A549 (cell line): ENCODE measurements at regions not wholly inside any gene's neighbourhood (a gene's known extent, or its start where the extent isn't known, plus 50 kb on each side); places are given as distances from the start of the nearest gene placed in this dataset.
"Not testable (repeated sequence)": the region's sequence is repeated elsewhere in the genome, so short reads cannot be mapped to it uniquely, and the experiment has no call there.

Source experiments
- ATAC-seq, 2 experiments: fragments of 200-7000 bp in 1 of 2; fragments of >200 bp in 1 of 2; cut with Nextera tagmentation in 1 of 2; cut with Tn5 transposase in 1 of 2; 3 replicates each; pipeline versions ENCODE4 v1.8.0 to v1.9.1; 2018 to 2020; ENCODE audit warnings: mild to moderate bottlenecking in 1 of 2, moderate library complexity in 1 of 2
- CTCF ChIA-PET: fragments of 300-600 bp; sonication (Branson Sonifier 250); formaldehyde crosslinking; extraction: SDS; loops from one replicate; lab custom pipeline; 2021; ENCODE audit warnings: antibody characterized with exemption, inconsistent platforms; lab: Yijun Ruan, JAX
- POLR2A ChIA-PET: fragments of 350-600 bp; formaldehyde crosslinking; extraction: SDS; loops from one replicate; lab custom pipeline; 2021; ENCODE audit warnings: antibody characterized with exemption, inconsistent platforms; lab: Yijun Ruan, JAX
- DNase-seq, 2 experiments: peaks; one replicate each; pipeline versions ENCODE4 v3.0.0 to v3.0.0-alpha.2; 2011 to 2016; ENCODE audit warnings: low read depth in 1 of 2, low spot score in 1 of 2
- FAIRE-seq: peaks from 2 replicates; lab custom pipeline; 2011; peaks lifted over from hg19 to GRCh38; lab: Jason Lieb, UNC
- H3K27ac ChIP-seq, 2 experiments: fragments of >200 bp; sonication (Bioruptor Twin); formaldehyde crosslinking; 3 replicates each; pipeline ENCODE4 v1.5.1; 2016 to 2017
- H3K4me1 ChIP-seq: fragments of >200 bp; sonication (Bioruptor Twin); formaldehyde crosslinking; 3 replicates; pipeline ENCODE4 v1.6.1; 2016
- H3K4me2 ChIP-seq: fragments of >200 bp; sonication (Bioruptor Twin); formaldehyde crosslinking; 3 replicates; pipeline ENCODE4 v1.6.1; 2016
- H3K4me3 ChIP-seq: fragments of >200 bp; sonication (Bioruptor Twin); formaldehyde crosslinking; 3 replicates; pipeline ENCODE4 v1.5.1; 2016
- H3K9me3 ChIP-seq: fragments of >200 bp; sonication (Bioruptor Twin); formaldehyde crosslinking; 3 replicates; pipeline ENCODE4 v1.6.1; 2016
- ATOH8 ChIP-seq: fragments of 250-450 bp; sonication (Bioruptor Pico); IDR thresholded peaks from 2 replicates; pipeline ENCODE4 v1.5.0; 2020; ENCODE audit warnings: low read depth, mild to moderate bottlenecking, moderate library complexity
- BCL3 ChIP-seq: fragments of >200 bp; sonication (Bioruptor Twin); formaldehyde crosslinking; IDR thresholded peaks from 3 replicates; pipeline ENCODE4 v1.6.1; 2016
- CEBPB ChIP-seq, 2 experiments: fragments of >200 bp in 1 of 2; sonication (Bioruptor Twin) in 1 of 2; formaldehyde crosslinking in 1 of 2; IDR thresholded peaks; 2 replicates each; pipeline ENCODE4 v1.6.1; 2012 to 2016
- CHD2 ChIP-seq: fragments of 150-350 bp; IDR thresholded peaks from 2 replicates; pipeline ENCODE4 v1.6.1; 2014; ENCODE audit warnings: low read length; ENCODE audit not compliant: partially characterized antibody
- E2F6 ChIP-seq: IDR thresholded peaks from 2 replicates; pipeline ENCODE4 v1.6.1; 2012; ENCODE audit warnings: low read depth, borderline replicate concordance
- EP300 ChIP-seq, 2 experiments: fragments of >200 bp; sonication (Bioruptor Twin); formaldehyde crosslinking; IDR thresholded peaks; 2 replicates in 1 of 2; 3 replicates in 1 of 2; pipeline ENCODE4 v1.6.1; 2016 to 2017
- ESRRA ChIP-seq: fragments of 150-350 bp; IDR thresholded peaks from 2 replicates; pipeline ENCODE4 v1.6.1; 2014; ENCODE audit warnings: mild to moderate bottlenecking, low read length, borderline replicate concordance
- FOSB ChIP-seq: fragments of 250-450 bp; sonication (Bioruptor Pico); IDR thresholded peaks from 2 replicates; pipeline ENCODE4 v1.5.0; 2020; ENCODE audit warnings: mild to moderate bottlenecking, moderate library complexity
- FOXS1 ChIP-seq: fragments of 250-450 bp; sonication (Bioruptor Pico); IDR thresholded peaks from 2 replicates; pipeline ENCODE4 v1.5.0; 2020; ENCODE audit warnings: mild to moderate bottlenecking, moderate library complexity
- HOXA7 ChIP-seq: fragments of 250-450 bp; sonication (Bioruptor Pico); IDR thresholded peaks from 2 replicates; pipeline ENCODE4 v1.5.0; 2020; ENCODE audit warnings: mild to moderate bottlenecking, moderate library complexity
- MAFK ChIP-seq: fragments of 450-650 bp; IDR thresholded peaks from 2 replicates; pipeline ENCODE4 v1.6.1; 2014; ENCODE audit not compliant: partially characterized antibody
- MAX ChIP-seq: IDR thresholded peaks from 2 replicates; pipeline ENCODE4 v1.6.1; 2012
- MAZ ChIP-seq: fragments of 150-350 bp; IDR thresholded peaks from 2 replicates; pipeline ENCODE4 v1.6.1; 2014; ENCODE audit warnings: antibody characterized with exemption, low read depth, low read length, borderline replicate concordance
- NR3C1 ChIP-seq: fragments of >200 bp; sonication (Bioruptor Twin); formaldehyde crosslinking; IDR thresholded peaks from 3 replicates; pipeline ENCODE4 v1.6.1; 2017
- POLR2A ChIP-seq: IDR thresholded peaks from 2 replicates; pipeline ENCODE4 v1.6.1; 2012; ENCODE audit warnings: mild to moderate bottlenecking, low read length
- POLR2AphosphoS2 ChIP-seq: conservative IDR thresholded peaks from 2 replicates; pipeline ENCODE4 v1.6.1; 2012; ENCODE audit warnings: low read length, improper control_type of control experiment, inconsistent platforms
- RNF2 ChIP-seq: fragments of 200-600 bp; sonication (generic); IDR thresholded peaks from 2 replicates; pipeline ENCODE4 v1.6.1; 2016; ENCODE audit warnings: low read depth, mild to moderate bottlenecking, antibody characterized with exemption, moderate library complexity, borderline replicate concordance
- TP53 ChIP-seq: fragments of 250-450 bp; sonication (Bioruptor Pico); IDR thresholded peaks from 2 replicates; pipeline ENCODE4 v1.5.0; 2021; ENCODE audit warnings: mild to moderate bottlenecking, moderate library complexity
- ZC3H11A ChIP-seq: fragments of 450-650 bp; IDR thresholded peaks from 2 replicates; pipeline ENCODE4 v1.6.1; 2014; ENCODE audit warnings: antibody characterized with exemption, mild to moderate bottlenecking
- WGBS: methylation state at CpG from one replicate; pipeline ENCODE4 v1.1.6; 2017; ENCODE audit errors: missing lambda C conversion rate; 5-methylcytosine and 5-hydroxymethylcytosine counted together
- TF ChIP-seq, protein P1 (sequence below): fragments of >200 bp; sonication (Bioruptor Twin); formaldehyde crosslinking; IDR thresholded peaks from 3 replicates; pipeline ENCODE4 v1.5.1; 2016
- TF ChIP-seq, protein P2 (sequence below): fragments of 200-600 bp; sonication (generic); IDR thresholded peaks from 2 replicates; pipeline ENCODE4 v1.6.1; 2016; ENCODE audit warnings: antibody characterized with exemption, mild to moderate bottlenecking, moderate library complexity

DNA sequence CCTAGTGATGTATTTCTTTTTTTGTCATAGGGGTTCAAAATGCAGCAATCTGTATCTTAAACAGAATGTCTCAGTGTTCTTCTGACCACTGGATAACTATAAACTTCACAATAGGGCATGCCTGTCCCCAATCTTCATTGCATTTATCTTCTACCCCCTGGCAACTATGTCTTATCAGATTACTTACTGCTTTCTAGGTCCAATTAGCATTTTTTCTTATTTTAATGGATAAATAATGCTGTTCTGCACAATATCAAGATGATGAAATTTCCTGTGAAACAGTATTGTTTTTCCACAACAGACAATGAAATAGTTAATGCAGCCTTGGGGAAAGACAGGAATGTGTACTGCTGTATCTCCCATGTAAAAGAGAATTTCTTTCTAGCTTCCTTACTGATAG is 432.1 kb downstream of the NSUN3 start:
- no peak overlapping the region for H3K4me3 ChIP-seq
- DNase-seq = no peak
- ATAC-seq = no peak
- no peak overlapping the region for H3K27ac ChIP-seq
- no peak for TF ChIP-seq POLR2AphosphoS2
- TF ChIP-seq TP53 (CRISPR knock-in tag) = no peak
- TF ChIP-seq, protein P1, sequence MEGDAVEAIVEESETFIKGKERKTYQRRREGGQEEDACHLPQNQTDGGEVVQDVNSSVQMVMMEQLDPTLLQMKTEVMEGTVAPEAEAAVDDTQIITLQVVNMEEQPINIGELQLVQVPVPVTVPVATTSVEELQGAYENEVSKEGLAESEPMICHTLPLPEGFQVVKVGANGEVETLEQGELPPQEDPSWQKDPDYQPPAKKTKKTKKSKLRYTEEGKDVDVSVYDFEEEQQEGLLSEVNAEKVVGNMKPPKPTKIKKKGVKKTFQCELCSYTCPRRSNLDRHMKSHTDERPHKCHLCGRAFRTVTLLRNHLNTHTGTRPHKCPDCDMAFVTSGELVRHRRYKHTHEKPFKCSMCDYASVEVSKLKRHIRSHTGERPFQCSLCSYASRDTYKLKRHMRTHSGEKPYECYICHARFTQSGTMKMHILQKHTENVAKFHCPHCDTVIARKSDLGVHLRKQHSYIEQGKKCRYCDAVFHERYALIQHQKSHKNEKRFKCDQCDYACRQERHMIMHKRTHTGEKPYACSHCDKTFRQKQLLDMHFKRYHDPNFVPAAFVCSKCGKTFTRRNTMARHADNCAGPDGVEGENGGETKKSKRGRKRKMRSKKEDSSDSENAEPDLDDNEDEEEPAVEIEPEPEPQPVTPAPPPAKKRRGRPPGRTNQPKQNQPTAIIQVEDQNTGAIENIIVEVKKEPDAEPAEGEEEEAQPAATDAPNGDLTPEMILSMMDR = no peak
- TF ChIP-seq CEBPB (IDR thresholded peaks at IDR 0.05) = no peak
- no peak for TF ChIP-seq RNF2
- TF ChIP-seq E2F6 = no peak
- no peak for TF ChIP-seq FOXS1 (CRISPR knock-in tag)
- TF ChIP-seq MAFK = no peak
- no peak for TF ChIP-seq ESRRA
- TF ChIP-seq, protein P2, sequence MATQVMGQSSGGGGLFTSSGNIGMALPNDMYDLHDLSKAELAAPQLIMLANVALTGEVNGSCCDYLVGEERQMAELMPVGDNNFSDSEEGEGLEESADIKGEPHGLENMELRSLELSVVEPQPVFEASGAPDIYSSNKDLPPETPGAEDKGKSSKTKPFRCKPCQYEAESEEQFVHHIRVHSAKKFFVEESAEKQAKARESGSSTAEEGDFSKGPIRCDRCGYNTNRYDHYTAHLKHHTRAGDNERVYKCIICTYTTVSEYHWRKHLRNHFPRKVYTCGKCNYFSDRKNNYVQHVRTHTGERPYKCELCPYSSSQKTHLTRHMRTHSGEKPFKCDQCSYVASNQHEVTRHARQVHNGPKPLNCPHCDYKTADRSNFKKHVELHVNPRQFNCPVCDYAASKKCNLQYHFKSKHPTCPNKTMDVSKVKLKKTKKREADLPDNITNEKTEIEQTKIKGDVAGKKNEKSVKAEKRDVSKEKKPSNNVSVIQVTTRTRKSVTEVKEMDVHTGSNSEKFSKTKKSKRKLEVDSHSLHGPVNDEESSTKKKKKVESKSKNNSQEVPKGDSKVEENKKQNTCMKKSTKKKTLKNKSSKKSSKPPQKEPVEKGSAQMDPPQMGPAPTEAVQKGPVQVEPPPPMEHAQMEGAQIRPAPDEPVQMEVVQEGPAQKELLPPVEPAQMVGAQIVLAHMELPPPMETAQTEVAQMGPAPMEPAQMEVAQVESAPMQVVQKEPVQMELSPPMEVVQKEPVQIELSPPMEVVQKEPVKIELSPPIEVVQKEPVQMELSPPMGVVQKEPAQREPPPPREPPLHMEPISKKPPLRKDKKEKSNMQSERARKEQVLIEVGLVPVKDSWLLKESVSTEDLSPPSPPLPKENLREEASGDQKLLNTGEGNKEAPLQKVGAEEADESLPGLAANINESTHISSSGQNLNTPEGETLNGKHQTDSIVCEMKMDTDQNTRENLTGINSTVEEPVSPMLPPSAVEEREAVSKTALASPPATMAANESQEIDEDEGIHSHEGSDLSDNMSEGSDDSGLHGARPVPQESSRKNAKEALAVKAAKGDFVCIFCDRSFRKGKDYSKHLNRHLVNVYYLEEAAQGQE = no peak
- TF ChIP-seq ATOH8 (CRISPR knock-in tag) = no peak
- TF ChIP-seq, all 56 proteins: peak for 0
- H3K4me2 ChIP-seq = no peak overlapping the region
- no peak for FAIRE-seq
- POLR2A ChIA-PET = no interaction called here
- H3K4me1 ChIP-seq = no peaks in the 10 kb centered on the region
- CTCF ChIA-PET = no interaction called here
- no peaks in the 10 kb centered on the region for H3K9me3 ChIP-seq

GRCh38 chr3:94500146-94500545 is 437.3 kb downstream of the NSUN3 start:
- POLR2A ChIA-PET = no interaction called here

GRCh38 chr3:94507354-94507753 is 444.5 kb downstream of the NSUN3 start:
- DNase-seq, H3K4me2 ChIP-seq, H3K9me3 ChIP-seq, POLR2A ChIA-PET, CTCF ChIA-PET, H3K27ac ChIP-seq, H3K4me1 ChIP-seq, FAIRE-seq, H3K4me3 ChIP-seq: not testable (repeated sequence)
- 78% methylated on average over 20 of the region's 25 CpGs for WGBS
- peak in 1 of 2 experiments; percentile 84; a peak in 3 of 6 replicates for ATAC-seq

More at GRCh38 chr3:94500146-94500545, 437.3 kb downstream of the NSUN3 start:
- H3K9me3 ChIP-seq = no peaks in the 10 kb centered on the region
- ATAC-seq (no peak), FAIRE-seq (no peak), DNase-seq (no peak)
- TF ChIP-seq HOXA7 (CRISPR knock-in tag) (no peak), FOSB (CRISPR knock-in tag) (no peak), MAZ (no peak), ZC3H11A (no peak), NR3C1 (no peak), RNF2 (no peak), CHD2 (no peak), TP53 (CRISPR knock-in tag) (no peak), BCL3 (no peak), POLR2A (no peak), ATOH8 (CRISPR knock-in tag) (no peak), MAX (no peak), EP300 (IDR thresholded peaks at IDR 0.05) (no peak)
- no peak overlapping the region for H3K27ac ChIP-seq
- CTCF ChIA-PET = no interaction called here
- 15% methylated on average over 3 of the region's 3 CpGs for WGBS
- no peak overlapping the region for H3K4me3 ChIP-seq
- no peak overlapping the region for H3K4me2 ChIP-seq
- no peaks in the 10 kb centered on the region for H3K4me1 ChIP-seq
